ENCODE measurements at regions not wholly inside any gene's neighbourhood (a gene's known extent, or its start where the extent isn't known, plus 50 kb on each side); places are given as distances from the start of the nearest gene placed in this dataset.
"Not testable (repeated sequence)": the region's sequence is repeated elsewhere in the genome, so short reads cannot be mapped to it uniquely, and the experiment has no call there.

GRCh38 chr3:75129101-75129500, 514.6 kb upstream of the CNTN3 start:
- peak; percentile 1 for DNase-seq

DNA sequence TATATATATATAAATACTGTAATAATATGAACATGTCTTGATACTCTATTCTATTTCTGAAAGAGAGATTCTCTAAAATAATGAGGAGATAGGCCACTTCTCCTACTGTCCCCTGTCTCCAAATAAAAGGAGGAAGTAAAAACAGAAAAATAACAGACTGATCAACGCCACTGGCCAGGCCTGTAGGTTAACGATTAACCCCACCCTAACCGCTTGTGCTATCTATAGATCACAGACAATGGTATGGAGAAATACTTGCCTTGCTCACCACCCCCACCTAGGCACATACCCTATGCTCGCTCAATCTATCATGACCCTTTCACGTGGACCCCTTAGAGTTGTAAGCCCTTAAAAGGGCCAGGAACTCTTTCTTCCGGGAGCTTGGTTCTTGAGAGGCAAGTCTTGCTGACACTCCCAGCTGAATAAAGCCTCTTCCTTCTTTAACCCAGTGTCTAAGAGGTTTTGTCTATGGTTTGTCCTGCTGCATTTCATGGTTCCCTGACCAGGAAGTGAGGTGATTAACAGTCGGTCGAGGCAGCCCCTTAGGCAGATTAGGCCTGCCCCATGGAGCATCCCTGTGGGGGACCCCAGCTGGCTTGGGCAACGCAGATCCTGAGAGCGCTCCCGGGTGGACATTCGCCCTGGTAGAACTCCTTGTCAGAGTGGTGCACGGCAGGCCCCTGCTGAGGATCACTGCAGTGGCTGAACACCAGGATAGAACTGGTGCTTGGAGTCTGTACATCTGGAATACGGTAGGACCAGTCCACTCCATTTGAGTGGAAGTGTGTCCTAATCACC, 521.8 kb upstream of the CNTN3 start:
- no peak for DNase-seq

DNA sequence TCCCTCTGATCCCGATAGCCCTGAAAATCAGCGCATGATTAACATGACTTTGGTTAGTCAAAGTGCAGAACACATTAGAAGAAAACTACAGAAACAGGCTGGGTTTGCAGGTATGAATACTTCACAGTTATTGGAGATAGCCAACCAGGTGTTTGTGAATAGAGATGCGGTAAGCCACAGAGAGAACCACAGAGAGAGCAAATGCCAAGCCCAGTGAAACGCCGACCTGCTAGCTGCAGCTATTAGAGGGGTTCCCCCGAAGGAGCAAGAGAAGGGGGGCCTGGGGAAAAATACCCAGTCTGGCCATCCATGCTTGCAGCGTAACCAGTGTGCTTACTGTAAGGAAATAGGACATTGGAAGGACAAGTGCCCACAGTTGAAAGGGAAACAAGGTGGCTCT, 523.9 kb upstream of the CNTN3 start:
- DNase-seq: no peak

- DNase-seq: no peak
Measured at GRCh38 chr3:75140904-75141615, 523.1 kb upstream of the FRG2C start.

GRCh38 chr3:75144406-75144805, 519.7 kb upstream of the FRG2C start:
- no peak for DNase-seq

GRCh38 chr3:75171630-75172230, 492.4 kb upstream of the FRG2C start:
- peak; percentile 56 for DNase-seq

DNA sequence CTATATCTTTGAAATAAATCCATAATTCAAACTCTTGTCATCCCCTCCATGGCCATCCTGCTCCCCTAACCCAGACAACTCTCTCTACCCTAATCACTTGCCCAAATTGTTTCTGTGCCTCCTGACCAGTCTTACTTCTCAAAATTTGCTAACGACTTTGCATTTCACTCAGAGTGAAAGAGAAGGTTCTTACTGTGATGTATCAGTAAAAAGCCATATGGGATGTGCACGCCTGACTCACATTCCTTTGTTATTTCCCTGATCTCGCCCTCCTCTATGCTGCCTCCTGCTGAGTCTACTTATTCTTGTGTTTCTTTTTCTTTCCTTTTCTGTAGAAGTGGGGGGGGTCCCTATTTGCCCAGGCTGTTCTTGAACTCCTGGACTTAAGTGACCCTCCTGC, 487.2 kb upstream of the FRG2C start:
- no peak for DNase-seq

DNA sequence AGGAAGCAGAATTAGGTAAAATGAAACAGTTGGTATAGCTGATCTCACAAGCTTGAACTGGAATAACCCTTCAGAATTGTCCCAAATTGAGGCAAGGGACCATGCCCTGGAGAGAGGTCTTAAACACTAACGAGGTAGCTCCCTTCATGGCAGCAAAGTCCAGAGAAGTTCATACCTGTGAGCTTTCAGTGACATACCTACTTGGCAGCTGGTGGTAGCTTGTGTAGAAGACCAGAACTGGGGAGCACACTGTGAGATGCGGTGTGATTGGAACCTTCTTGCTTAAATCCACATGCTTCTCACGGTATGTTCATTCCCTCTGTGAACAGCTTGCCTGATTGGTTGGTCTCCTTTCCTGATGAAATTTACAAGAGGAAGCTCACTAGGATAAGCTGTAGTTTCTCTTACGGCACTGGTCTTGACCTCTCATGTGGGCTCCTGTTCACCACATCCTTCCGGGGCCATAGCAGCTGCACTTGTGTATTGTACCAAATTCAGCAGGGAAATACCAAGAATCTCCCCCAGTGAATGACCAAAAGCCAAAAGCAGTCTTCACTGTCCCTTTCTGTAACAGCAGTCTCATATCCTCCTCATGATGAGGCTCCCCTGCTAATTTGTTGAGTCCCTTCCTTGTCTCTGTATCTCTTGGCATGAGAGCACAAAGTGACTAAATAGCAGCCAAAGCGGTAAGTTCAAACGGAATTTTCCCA, 483.7 kb upstream of the FRG2C start:
- no peak for DNase-seq

DNA sequence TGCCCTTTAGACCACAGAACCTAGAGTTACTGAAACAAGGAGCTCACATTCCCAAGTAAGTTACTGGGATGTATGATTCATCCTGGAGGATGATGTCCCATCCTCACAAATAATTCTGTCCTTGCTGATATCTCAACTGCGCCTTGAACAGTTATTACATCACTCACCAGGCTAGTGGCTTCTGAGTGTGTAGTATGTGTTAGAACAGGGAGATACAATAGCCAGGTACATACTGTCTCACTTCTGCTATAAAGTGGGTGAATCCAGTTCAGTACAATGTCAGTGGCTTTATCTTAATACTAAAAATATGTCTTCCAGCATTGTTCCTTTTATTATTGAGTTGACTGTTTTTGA, 483.2 kb upstream of the FRG2C start:
- DNase-seq: no peak

DNA sequence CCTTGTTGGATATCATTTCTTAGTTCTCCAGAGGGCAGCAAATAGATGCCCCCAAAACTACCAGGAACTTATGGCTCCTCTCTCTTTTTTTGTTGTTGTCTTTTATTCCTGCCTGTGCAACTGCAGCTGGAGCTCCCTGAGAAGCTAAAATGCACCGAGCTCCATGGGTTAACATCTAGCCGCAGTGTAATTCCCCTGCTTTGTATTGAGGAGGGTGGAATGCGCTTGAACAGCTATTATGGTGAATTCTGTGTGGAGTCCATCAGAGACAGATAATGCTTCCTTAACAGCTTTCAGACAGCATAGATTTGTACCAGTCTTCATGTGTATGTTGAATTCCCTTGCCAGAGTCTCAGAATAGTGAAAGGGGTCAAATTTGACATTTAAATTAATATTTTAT, 475.2 kb upstream of the FRG2C start:
- DNase-seq: no peak

DNA sequence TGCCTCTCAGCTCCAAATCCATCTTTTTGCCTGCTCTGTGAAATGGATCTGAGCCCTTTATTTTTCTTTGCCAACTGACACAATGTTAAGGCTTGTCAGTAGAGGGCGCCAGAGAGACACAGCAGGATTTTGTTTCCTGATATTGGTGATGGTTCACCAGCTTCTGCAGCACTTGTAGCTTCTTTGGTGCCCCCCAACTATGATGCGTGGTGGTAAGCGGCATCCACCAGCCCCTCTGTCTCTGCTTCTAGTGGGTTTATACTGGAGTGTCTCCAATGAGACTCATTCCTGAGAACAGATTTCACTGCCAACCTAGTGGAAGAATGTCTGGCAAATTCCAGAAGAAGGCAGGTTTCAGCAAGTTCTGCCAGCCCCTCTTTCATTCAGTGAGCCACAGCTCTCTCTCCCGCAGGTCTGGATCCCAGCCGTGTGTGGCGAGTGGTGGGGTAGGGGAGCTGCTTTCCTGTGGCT, 471.9 kb upstream of the FRG2C start:
- DNase-seq: peak; percentile 61

GRCh38 chr3:75193797-75194196, 470.3 kb upstream of the FRG2C start:
- no peak for DNase-seq

GRCh38 chr3:75214332-75214731, 449.8 kb upstream of the FRG2C start:
- not testable (repeated sequence) for DNase-seq

GRCh38 chr3:75218577-75218976, 445.6 kb upstream of the FRG2C start:
- no peak for DNase-seq

DNA sequence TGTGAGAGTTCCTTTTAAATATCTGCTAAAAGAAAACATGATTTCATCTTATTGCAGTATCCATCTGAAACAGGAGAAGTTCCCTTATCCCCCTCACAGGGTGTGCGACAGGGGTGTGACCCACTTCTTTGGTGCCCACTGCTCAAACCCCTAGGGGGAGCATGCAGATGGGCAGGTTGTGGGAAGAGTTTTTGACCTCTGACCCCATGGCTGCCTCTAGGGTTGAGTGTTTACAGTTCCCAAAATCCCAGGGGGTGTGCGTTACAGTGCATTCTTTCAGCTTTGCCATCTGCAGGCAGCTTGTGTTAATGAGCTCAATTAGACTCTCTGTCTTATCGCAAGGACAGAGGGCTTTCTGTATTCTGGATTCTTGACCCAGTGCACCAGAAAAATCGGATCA, 443.2 kb upstream of the FRG2C start:
- peak; percentile 57 for DNase-seq

DNA sequence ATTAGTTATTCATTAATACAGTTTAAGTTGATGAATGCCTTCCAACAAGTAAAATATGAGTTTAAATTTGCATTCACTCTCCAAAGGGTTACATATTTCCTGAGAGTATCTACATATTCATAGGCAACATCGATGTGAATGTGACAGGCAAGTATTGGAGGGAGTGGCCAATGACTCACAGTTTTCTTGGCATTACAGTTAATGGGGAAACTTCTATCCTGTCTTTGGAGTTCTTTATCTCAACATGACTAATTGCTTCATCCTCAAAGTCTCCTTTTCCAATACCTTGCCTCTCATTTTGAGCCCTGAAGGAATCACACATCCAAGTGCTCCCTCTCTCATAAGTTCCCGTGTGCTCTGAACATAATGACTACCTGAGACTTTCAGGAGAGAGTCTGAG, 439.7 kb upstream of the FRG2C start:
- no peak for DNase-seq

- DNase-seq: no peak
Measured at GRCh38 chr3:75232216-75232615, 431.9 kb upstream of the FRG2C start.

GRCh38 chr3:75235631-75236030, 428.5 kb upstream of the FRG2C start:
- DNase-seq: no peak

DNA sequence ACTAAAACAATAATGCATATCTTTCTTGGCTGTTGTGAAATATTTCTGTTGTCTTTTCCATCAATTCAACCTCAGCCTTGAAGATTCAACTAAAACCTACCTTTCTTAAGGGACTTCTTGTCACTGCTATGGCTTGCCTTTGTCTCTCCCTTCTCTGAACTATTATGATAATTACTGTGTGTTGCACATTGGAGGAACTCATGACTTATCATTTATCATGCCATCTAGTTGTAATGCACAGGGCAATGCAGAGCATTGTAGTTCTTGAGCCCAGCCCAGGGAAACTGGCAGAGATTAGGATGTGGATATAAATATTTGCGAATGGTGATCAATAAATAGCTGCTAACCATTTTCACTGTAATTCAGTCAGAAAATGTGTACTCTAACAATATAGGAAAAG, 427.1 kb upstream of the FRG2C start:
- no peak for DNase-seq

DNA sequence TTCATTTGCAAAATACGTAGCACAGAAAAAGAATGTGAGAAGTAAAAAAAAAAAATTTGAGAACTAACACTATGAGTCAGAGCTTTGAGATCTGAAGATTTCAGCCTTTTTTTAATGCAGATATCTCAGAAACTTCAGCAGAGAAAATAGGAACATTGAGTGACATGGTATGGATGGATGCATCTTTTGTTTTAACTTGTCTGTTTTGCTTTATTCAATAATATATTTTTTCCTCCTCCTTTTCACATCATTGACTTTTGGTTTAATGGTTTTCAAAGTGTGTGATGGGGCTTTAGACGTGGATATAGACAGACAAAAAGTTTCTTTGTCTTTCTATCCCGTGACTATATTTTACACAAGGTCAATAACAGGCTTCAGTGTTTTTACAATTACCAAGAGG, 426.7 kb upstream of the FRG2C start:
- DNase-seq: no peak

DNA sequence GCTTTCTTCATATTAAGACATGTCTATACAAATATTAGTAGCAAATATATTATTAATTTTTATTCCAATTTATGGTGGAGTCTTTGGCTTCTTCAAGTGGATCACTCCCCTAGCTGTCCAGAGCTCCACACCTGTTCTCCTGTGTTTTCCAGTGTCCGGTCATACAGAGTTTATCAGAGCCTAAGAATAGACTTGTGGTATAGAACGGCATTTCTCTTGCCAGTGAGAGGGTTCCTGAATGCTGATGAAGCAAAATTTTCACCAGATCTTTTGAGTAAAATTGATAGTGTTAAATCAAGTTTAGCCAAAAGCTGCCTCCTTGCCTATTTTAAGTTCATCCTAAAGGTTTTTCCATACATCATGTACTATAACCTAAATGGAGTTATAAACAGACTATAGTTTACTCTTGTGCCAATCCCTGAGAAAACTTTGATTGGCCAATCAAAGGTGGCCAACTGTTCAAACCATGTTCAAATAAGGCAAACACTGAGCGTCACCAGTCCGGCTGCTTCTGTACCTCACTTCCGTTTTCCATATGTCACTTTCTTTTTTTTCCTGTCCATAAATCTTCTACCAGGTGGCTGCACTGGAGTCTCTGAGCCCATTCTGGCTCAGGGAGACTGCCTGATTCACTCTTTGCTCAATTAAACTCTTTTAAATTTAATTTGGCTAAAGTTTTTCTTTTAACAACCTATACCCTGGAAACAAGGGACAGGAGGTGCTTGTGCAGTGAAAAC, 422.7 kb upstream of the FRG2C start:
- DNase-seq: not testable (repeated sequence)

- no peak for DNase-seq
Measured at GRCh38 chr3:75242012-75242735, 422.0 kb upstream of the FRG2C start.

Measured in NCI-H82 (cell line).